NB4 (cell line): ENCODE measurements at regions not wholly inside any gene's neighbourhood (a gene's known extent, or its start where the extent isn't known, plus 50 kb on each side); places are given as distances from the start of the nearest gene placed in this dataset.

Experiments used
- CTCF ChIP-seq: IDR thresholded peaks from one replicate; pipeline ENCODE4 v1.5.1; 2012; ENCODE audit warnings: low read depth, low read length
- MAX ChIP-seq: IDR thresholded peaks from 2 replicates; pipeline ENCODE4 v1.6.1; 2011; ENCODE audit warnings: low read depth, low read length
- POLR2A ChIP-seq: IDR thresholded peaks from 2 replicates; pipeline ENCODE4 v1.6.1; 2011; ENCODE audit warnings: mild to moderate bottlenecking; ENCODE audit not compliant: insufficient read length; ENCODE audit errors: extremely low read depth

DNA sequence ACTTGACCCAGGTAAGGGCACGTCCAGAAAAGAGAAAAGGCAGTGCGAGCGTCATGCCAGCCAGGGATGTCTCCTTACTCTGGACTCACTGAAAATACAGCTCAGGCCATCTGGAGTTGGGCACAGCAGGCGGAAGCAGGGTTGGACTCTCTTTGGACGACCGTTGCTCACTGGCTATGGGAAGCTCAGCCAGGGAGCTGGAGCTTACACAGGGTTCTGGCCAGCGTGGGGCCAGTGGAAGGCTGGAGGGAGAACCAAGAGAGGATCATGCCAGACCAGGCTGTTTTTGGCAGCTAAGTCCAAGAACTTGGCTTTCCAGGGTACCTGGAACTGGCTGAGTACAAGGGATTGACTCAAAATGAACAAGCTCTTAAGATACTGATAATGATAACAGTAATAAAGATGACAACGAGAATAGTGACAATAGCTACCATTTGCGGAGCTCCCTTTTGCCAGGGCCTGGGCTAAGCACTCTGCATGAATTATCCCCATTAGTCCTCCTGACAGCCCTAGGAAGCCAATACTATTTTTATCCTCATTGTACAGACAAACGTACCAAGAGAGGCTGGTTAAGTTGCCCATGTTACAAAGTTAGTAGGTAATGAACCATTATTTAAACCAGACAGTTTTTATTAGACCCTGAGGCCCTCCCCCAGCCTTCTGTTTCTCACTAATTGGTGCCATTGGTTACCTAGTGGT, 177.6 kb downstream of the PTPN20 start:
- TF ChIP-seq MAX: no peak
- TF ChIP-seq CTCF: no peak
- TF ChIP-seq POLR2A: no peak
